Activated CD4-positive, alpha-beta T cell treated with anti-CD3 and anti-CD28 coated beads, Interleukin-2, amount 50 U/mL, for 24 hours (primary cell): ENCODE measurements at regions not wholly inside any gene's neighbourhood (a gene's known extent, or its start where the extent isn't known, plus 50 kb on each side); places are given as distances from the start of the nearest gene placed in this dataset.
"Not testable (repeated sequence)": the region's sequence is repeated elsewhere in the genome, so short reads cannot be mapped to it uniquely, and the experiment has no call there.

Experiments
- DNase-seq, 2 donors: peaks; one replicate each; pipeline ENCODE4 v3.0.0-alpha.2; 2020; ENCODE audit warnings: low read depth in 1 of 2, low spot score in 1 of 2

GRCh38 chr12:86721713-86722397 is 465.7 kb upstream of the MGAT4C start:
- no peak for DNase-seq

- no peak for DNase-seq
These were observed 463.2 kb upstream of the MGAT4C start for GRCh38 chr12:86719381-86719780.

- DNase-seq: no peak
These were observed 456.9 kb upstream of the MGAT4C start for GRCh38 chr12:86713121-86713520.

GRCh38 chr12:86712425-86712843 is 456.2 kb upstream of the MGAT4C start:
- DNase-seq: no peak

GRCh38 chr12:86711731-86712130 is 455.5 kb upstream of the MGAT4C start:
- DNase-seq: no peak

GRCh38 chr12:86710109-86710508 is 453.9 kb upstream of the MGAT4C start:
- DNase-seq: no peak

- not testable (repeated sequence) for DNase-seq
These were observed 452.8 kb upstream of the MGAT4C start for GRCh38 chr12:86709017-86709416.

GRCh38 chr12:86698641-86698980 is 442.4 kb upstream of the MGAT4C start:
- DNase-seq: no peak

- DNase-seq: no peak
These were observed 441.9 kb upstream of the MGAT4C start for GRCh38 chr12:86697916-86698640.

GRCh38 chr12:86683568-86684304 is 427.5 kb upstream of the MGAT4C start:
- no peak for DNase-seq

GRCh38 chr12:86681060-86681459 is 424.9 kb upstream of the MGAT4C start:
- no peak for DNase-seq

- no peak for DNase-seq
These were observed 419.0 kb upstream of the MGAT4C start for GRCh38 chr12:86675197-86675596.

- no peak for DNase-seq
These were observed 414.8 kb upstream of the MGAT4C start for GRCh38 chr12:86670986-86671385.

- DNase-seq: no peak
These were observed 412.8 kb upstream of the MGAT4C start for GRCh38 chr12:86669010-86669409.

GRCh38 chr12:86666316-86666715 is 410.1 kb upstream of the MGAT4C start:
- no peak for DNase-seq

- DNase-seq: no peak
These were observed 407.5 kb upstream of the MGAT4C start for GRCh38 chr12:86663716-86664115.

GRCh38 chr12:86663173-86663572 is 407.0 kb upstream of the MGAT4C start:
- DNase-seq: no peak

GRCh38 chr12:86662464-86662863 is 406.3 kb upstream of the MGAT4C start:
- no peak for DNase-seq

- no peak for DNase-seq
These were observed 404.4 kb upstream of the MGAT4C start for GRCh38 chr12:86660488-86661147.

GRCh38 chr12:86659985-86660384 is 403.8 kb upstream of the MGAT4C start:
- DNase-seq: no peak

GRCh38 chr12:86658303-86658702 is 402.1 kb upstream of the MGAT4C start:
- DNase-seq: no peak

GRCh38 chr12:86647800-86648199 is 391.6 kb upstream of the MGAT4C start:
- DNase-seq: no peak
